ENCODE measurements at regions not wholly inside any gene's neighbourhood (a gene's known extent, or its start where the extent isn't known, plus 50 kb on each side); places are given as distances from the start of the nearest gene placed in this dataset.

GRCh38 chr9:18149471-18150011, 324.4 kb upstream of the ADAMTSL1 start:
- DNase-seq (ENCODE audit: low spot score): no peak

GRCh38 chr9:18154661-18155060, 319.3 kb upstream of the ADAMTSL1 start:
- DNase-seq (ENCODE audit: low spot score): no peak

GRCh38 chr9:18159254-18159653, 314.7 kb upstream of the ADAMTSL1 start:
- DNase-seq (ENCODE audit: low spot score): no peak

- DNase-seq (ENCODE audit: low spot score): no peak
Measured at GRCh38 chr9:18163146-18163545, 310.8 kb upstream of the ADAMTSL1 start.

GRCh38 chr9:18167733-18168132, 306.2 kb upstream of the ADAMTSL1 start:
- DNase-seq (ENCODE audit: low spot score): no peak

GRCh38 chr9:18173923-18174322, 300.0 kb upstream of the ADAMTSL1 start:
- no peak for DNase-seq (ENCODE audit: low spot score)

- DNase-seq (ENCODE audit: low spot score): no peak
Measured at GRCh38 chr9:18182636-18183035, 291.3 kb upstream of the ADAMTSL1 start.

GRCh38 chr9:18183974-18184373, 290.0 kb upstream of the ADAMTSL1 start:
- DNase-seq (ENCODE audit: low spot score): no peak

- no peak for DNase-seq (ENCODE audit: low spot score)
Measured at GRCh38 chr9:18184401-18184800, 289.6 kb upstream of the ADAMTSL1 start.

- DNase-seq (ENCODE audit: low spot score): no peak
Measured at GRCh38 chr9:18185196-18185595, 288.8 kb upstream of the ADAMTSL1 start.

- DNase-seq (ENCODE audit: low spot score): no peak
Measured at GRCh38 chr9:18188971-18189370, 285.0 kb upstream of the ADAMTSL1 start.

GRCh38 chr9:18189871-18190670, 283.9 kb upstream of the ADAMTSL1 start:
- no peak for DNase-seq (ENCODE audit: low spot score)

GRCh38 chr9:18190671-18191374, 283.1 kb upstream of the ADAMTSL1 start:
- DNase-seq (ENCODE audit: low spot score): no peak

- DNase-seq (ENCODE audit: low spot score): no peak
Measured at GRCh38 chr9:18194316-18194715, 279.6 kb upstream of the ADAMTSL1 start.

- no peak for DNase-seq (ENCODE audit: low spot score)
Measured at GRCh38 chr9:18195223-18195622, 278.7 kb upstream of the ADAMTSL1 start.

- no peak for DNase-seq (ENCODE audit: low spot score)
Measured at GRCh38 chr9:18202924-18203323, 271.0 kb upstream of the ADAMTSL1 start.

GRCh38 chr9:18207735-18208134, 266.2 kb upstream of the ADAMTSL1 start:
- no peak for DNase-seq (ENCODE audit: low spot score)

- peak; percentile 4 for DNase-seq (ENCODE audit: low spot score)
Measured at GRCh38 chr9:18208166-18209059, 265.5 kb upstream of the ADAMTSL1 start.

GRCh38 chr9:18215626-18216025, 258.3 kb upstream of the ADAMTSL1 start:
- DNase-seq (ENCODE audit: low spot score): no peak

GRCh38 chr9:18216376-18216775, 257.6 kb upstream of the ADAMTSL1 start:
- DNase-seq (ENCODE audit: low spot score): no peak

GRCh38 chr9:18228101-18228500, 245.9 kb upstream of the ADAMTSL1 start:
- DNase-seq (ENCODE audit: low spot score): no peak

GRCh38 chr9:18229992-18230676, 243.8 kb upstream of the ADAMTSL1 start:
- DNase-seq (ENCODE audit: low spot score): no peak
